ENCODE measurements at regions not wholly inside any gene's neighbourhood (a gene's known extent, or its start where the extent isn't known, plus 50 kb on each side); places are given as distances from the start of the nearest gene placed in this dataset.
A peak's percentile ranks its signal among the peaks of the same experiment; 100 is the strongest.
"Not testable (repeated sequence)": the region's sequence is repeated elsewhere in the genome, so short reads cannot be mapped to it uniquely, and the experiment has no call there.

DNA sequence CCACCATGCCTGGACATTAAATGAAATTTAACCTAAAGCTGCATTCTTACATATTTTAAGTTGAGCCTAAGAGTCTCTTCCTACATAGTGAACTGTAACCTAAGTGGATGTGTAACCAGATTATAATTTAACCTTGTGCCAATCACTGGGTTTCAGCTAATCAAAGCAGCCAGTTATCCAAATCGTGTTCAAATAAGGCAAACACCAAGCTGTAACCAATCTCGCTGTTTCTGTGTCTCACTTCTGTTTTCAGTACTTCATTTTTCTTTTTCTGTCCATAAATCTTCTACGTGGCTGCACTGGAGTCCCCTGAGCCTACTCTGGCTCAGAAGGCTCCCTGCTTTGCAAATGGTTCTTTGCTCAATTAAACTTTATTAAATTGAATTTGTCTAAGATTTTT, 186.1 kb upstream of the CNTN6 start:
- no peaks in the 10 kb centered on the region for H3K27me3 ChIP-seq (ENCODE audit: control insufficient read depth, insufficient read depth, low read length)
- H3K36me3 ChIP-seq (ENCODE audit: control insufficient read depth, insufficient read depth, low read length), result no peaks in the 10 kb centered on the region
- no TSS peak for BruUV-seq (replicated peaks)
- H3K4me1 ChIP-seq (ENCODE audit: control insufficient read depth, insufficient read depth, low read length), result no peaks in the 10 kb centered on the region
- no peak overlapping the region for H3K27ac ChIP-seq (ENCODE audit: low read length)
- TF ChIP-seq, protein P1, sequence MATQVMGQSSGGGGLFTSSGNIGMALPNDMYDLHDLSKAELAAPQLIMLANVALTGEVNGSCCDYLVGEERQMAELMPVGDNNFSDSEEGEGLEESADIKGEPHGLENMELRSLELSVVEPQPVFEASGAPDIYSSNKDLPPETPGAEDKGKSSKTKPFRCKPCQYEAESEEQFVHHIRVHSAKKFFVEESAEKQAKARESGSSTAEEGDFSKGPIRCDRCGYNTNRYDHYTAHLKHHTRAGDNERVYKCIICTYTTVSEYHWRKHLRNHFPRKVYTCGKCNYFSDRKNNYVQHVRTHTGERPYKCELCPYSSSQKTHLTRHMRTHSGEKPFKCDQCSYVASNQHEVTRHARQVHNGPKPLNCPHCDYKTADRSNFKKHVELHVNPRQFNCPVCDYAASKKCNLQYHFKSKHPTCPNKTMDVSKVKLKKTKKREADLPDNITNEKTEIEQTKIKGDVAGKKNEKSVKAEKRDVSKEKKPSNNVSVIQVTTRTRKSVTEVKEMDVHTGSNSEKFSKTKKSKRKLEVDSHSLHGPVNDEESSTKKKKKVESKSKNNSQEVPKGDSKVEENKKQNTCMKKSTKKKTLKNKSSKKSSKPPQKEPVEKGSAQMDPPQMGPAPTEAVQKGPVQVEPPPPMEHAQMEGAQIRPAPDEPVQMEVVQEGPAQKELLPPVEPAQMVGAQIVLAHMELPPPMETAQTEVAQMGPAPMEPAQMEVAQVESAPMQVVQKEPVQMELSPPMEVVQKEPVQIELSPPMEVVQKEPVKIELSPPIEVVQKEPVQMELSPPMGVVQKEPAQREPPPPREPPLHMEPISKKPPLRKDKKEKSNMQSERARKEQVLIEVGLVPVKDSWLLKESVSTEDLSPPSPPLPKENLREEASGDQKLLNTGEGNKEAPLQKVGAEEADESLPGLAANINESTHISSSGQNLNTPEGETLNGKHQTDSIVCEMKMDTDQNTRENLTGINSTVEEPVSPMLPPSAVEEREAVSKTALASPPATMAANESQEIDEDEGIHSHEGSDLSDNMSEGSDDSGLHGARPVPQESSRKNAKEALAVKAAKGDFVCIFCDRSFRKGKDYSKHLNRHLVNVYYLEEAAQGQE (IDR thresholded peaks at IDR 0.05; ENCODE audit: insufficient read depth in 1 of 2, low read depth in 2 of 2, low read length in 1 of 2), result no peak
- TF ChIP-seq TCF7L2 (IDR thresholded peaks at IDR 0.05; ENCODE audit: low read depth, low read length) (no peak), POLR2AphosphoS5 (IDR thresholded peaks at IDR 0.05; ENCODE audit: low read depth, low read length) (no peak), SIN3A (IDR thresholded peaks at IDR 0.05; ENCODE audit: borderline replicate concordance, insufficient read depth, low read depth, low read length) (no peak)
- TF ChIP-seq, protein P2, sequence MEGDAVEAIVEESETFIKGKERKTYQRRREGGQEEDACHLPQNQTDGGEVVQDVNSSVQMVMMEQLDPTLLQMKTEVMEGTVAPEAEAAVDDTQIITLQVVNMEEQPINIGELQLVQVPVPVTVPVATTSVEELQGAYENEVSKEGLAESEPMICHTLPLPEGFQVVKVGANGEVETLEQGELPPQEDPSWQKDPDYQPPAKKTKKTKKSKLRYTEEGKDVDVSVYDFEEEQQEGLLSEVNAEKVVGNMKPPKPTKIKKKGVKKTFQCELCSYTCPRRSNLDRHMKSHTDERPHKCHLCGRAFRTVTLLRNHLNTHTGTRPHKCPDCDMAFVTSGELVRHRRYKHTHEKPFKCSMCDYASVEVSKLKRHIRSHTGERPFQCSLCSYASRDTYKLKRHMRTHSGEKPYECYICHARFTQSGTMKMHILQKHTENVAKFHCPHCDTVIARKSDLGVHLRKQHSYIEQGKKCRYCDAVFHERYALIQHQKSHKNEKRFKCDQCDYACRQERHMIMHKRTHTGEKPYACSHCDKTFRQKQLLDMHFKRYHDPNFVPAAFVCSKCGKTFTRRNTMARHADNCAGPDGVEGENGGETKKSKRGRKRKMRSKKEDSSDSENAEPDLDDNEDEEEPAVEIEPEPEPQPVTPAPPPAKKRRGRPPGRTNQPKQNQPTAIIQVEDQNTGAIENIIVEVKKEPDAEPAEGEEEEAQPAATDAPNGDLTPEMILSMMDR (IDR thresholded peaks at IDR 0.05), result no peak
- intact Hi-C loops (cut with micrococcal nuclease; ENCODE audit: unreplicated experiment), result no loop called here
- in situ Hi-C loops (cut with HindIII; ENCODE audit: low pct_unique_long_range_greater_than_20kb, low sequenced_read_pairs), result no loop called here
- ChIA-PET CTCF (no interaction called here), POLR2A (no interaction called here)
- DNase-seq (ENCODE audit: low read depth, low spot score) (no peak), ATAC-seq (no peak)
- H3K4me3 ChIP-seq (ENCODE audit: low read depth in 2 of 2, low read length in 2 of 2), result no peak overlapping the region
- no peaks in the 10 kb centered on the region for H3K9me3 ChIP-seq (ENCODE audit: control insufficient read depth, insufficient read depth, low read depth, low read length)

DNA sequence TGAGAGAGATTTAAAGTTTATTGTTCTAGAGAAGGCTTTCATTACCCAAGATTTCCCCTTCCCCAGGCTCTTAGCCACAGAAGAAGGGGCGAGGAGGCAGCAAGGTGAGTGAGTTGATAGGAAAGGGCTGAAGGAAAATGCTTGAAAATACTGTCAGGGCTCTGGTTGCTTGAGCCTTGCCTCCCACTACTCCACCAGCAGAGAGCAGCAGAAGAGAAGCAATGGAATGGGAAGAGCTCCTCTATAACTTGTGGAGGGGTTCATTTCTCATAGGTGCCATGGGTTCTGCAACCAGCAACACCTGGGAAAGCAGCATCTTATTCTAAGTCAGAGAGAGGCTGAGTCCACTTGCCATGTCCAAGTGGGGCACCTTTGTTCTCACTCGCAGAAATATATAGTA, 184.0 kb upstream of the CNTN6 start:
- intact Hi-C loops (cut with micrococcal nuclease; ENCODE audit: unreplicated experiment), result no loop called here
- in situ Hi-C loops (cut with HindIII; ENCODE audit: low pct_unique_long_range_greater_than_20kb, low sequenced_read_pairs), result no loop called here
- no peak for ATAC-seq
- Histone ChIP-seq H3K27me3 (ENCODE audit: control insufficient read depth, insufficient read depth, low read length) (no peaks in the 10 kb centered on the region), H3K4me3 (ENCODE audit: low read depth in 2 of 2, low read length in 2 of 2) (no peak overlapping the region), H3K9me3 (ENCODE audit: control insufficient read depth, insufficient read depth, low read depth, low read length) (no peaks in the 10 kb centered on the region), H3K4me1 (ENCODE audit: control insufficient read depth, insufficient read depth, low read length) (no peaks in the 10 kb centered on the region), H3K36me3 (ENCODE audit: control insufficient read depth, insufficient read depth, low read length) (no peaks in the 10 kb centered on the region), H3K27ac (ENCODE audit: low read length) (no peak overlapping the region)
- POLR2A ChIA-PET, result no interaction called here
- no peak for DNase-seq (ENCODE audit: low read depth, low spot score)
- BruUV-seq (replicated peaks), result no TSS peak
- CTCF ChIA-PET, result no interaction called here
- TF ChIP-seq, protein P2 (IDR thresholded peaks at IDR 0.05), result peak; percentile 20
- TF ChIP-seq TCF7L2 (IDR thresholded peaks at IDR 0.05; ENCODE audit: low read depth, low read length), result no peak

GRCh38 chr3:912717-913116, 180.1 kb upstream of the CNTN6 start:
- CTCF ChIA-PET; H3K4me1 ChIP-seq (ENCODE audit: control insufficient read depth, insufficient read depth, low read length); in situ Hi-C loops (cut with HindIII; ENCODE audit: low pct_unique_long_range_greater_than_20kb, low sequenced_read_pairs); ATAC-seq; intact Hi-C loops (cut with micrococcal nuclease; ENCODE audit: unreplicated experiment); BruUV-seq (replicated peaks); H3K9me3 ChIP-seq (ENCODE audit: control insufficient read depth, insufficient read depth, low read depth, low read length); H3K27me3 ChIP-seq (ENCODE audit: control insufficient read depth, insufficient read depth, low read length); POLR2A ChIA-PET; H3K36me3 ChIP-seq (ENCODE audit: control insufficient read depth, insufficient read depth, low read length); DNase-seq (ENCODE audit: low read depth, low spot score); H3K4me3 ChIP-seq (ENCODE audit: low read depth in 2 of 2, low read length in 2 of 2); H3K27ac ChIP-seq (ENCODE audit: low read length): not testable (repeated sequence)
